Endothelial cell of umbilical vein (primary cell): ENCODE measurements at regions not wholly inside any gene's neighbourhood (a gene's known extent, or its start where the extent isn't known, plus 50 kb on each side); places are given as distances from the start of the nearest gene placed in this dataset.

Source experiments
- BruUV-seq: library from RNA; stranded (reverse); fragments of 400-500 nt; replicated peaks from 2 replicates; lab custom pipeline; 2021; lab: Mats Ljungman, UMichigan
- CTCF ChIA-PET: fragments of 300-600, 350-600 bp; sonication (Branson Sonifier 250); formaldehyde crosslinking; loops from one replicate; lab custom pipeline; 2021; ENCODE audit warnings: antibody characterized with exemption, inconsistent platforms; lab: Charles Lee
- POLR2A ChIA-PET: fragments of 300-600, 350-600 bp; sonication (Branson Sonifier 250); formaldehyde crosslinking; loops from one replicate; lab custom pipeline; 2021; ENCODE audit warnings: antibody characterized with exemption, inconsistent platforms; lab: Charles Lee
- DNase-seq: peaks from one replicate; pipeline ENCODE4 v3.0.0-alpha.2; 2011; ENCODE audit warnings: low read depth, low spot score
- FAIRE-seq: peaks from 2 replicates; lab custom pipeline; 2011; peaks lifted over from hg19 to GRCh38; lab: Jason Lieb, UNC
- H2AFZ ChIP-seq: 2 replicates; pipeline ENCODE4 v1.6.0; 2012; ENCODE audit warnings: low read depth, low read length, control low read depth, inconsistent platforms
- H3K27ac ChIP-seq: 2 replicates; pipeline ENCODE4 v1.5.1; 2011; ENCODE audit warnings: low read depth, mild to moderate bottlenecking, control low read depth, low read length, moderate library complexity; ENCODE audit not compliant: insufficient read depth
- H3K27me3 ChIP-seq, 2 experiments: 2 replicates each; pipeline versions ENCODE4 v1.6.0 to v1.6.1; 2011; ENCODE audit warnings: low read length in 2 of 2, mixed read lengths in 1 of 2; ENCODE audit not compliant: control insufficient read depth in 2 of 2, insufficient read depth in 2 of 2
- H3K36me3 ChIP-seq, 2 experiments: 2 replicates in 1 of 2; 3 replicates in 1 of 2; pipeline ENCODE4 v1.5.1; 2011; ENCODE audit warnings: low read length in 2 of 2, mild to moderate bottlenecking in 1 of 2, moderate library complexity in 1 of 2; ENCODE audit not compliant: control insufficient read depth in 2 of 2, insufficient read depth in 2 of 2; ENCODE audit errors: extremely low read depth in 1 of 2
- H3K4me1 ChIP-seq: 3 replicates; pipeline ENCODE4 v1.5.1; 2011; ENCODE audit warnings: mild to moderate bottlenecking, low read length; ENCODE audit not compliant: control insufficient read depth, insufficient read depth; ENCODE audit errors: extremely low read depth
- H3K4me2 ChIP-seq: 2 replicates; pipeline ENCODE4 v1.6.1; 2011; ENCODE audit warnings: low read length, control low read depth, mixed read lengths; ENCODE audit not compliant: insufficient read depth
- H3K4me3 ChIP-seq, 3 experiments: fragments of 200-600 bp in 1 of 3; sonication (generic), shearing (Covaris generic) in 1 of 3; replicated peaks in 1 of 3; 2 replicates each; pipeline ENCODE4 v1.5.1; 2011 to 2016; ENCODE audit warnings: control low read depth in 3 of 3, low read length in 3 of 3, mild to moderate bottlenecking in 2 of 3, inconsistent platforms in 1 of 3, low read depth in 1 of 3, moderate library complexity in 1 of 3; ENCODE audit not compliant: insufficient read depth in 1 of 3
- H3K79me2 ChIP-seq: 2 replicates; pipeline ENCODE4 v1.6.0; 2012; ENCODE audit warnings: low read length, inconsistent platforms; ENCODE audit not compliant: control insufficient read depth, insufficient read depth
- H3K9ac ChIP-seq: replicated peaks from 2 replicates; pipeline ENCODE3; 2011; ENCODE audit warnings: low read length, control low read depth; ENCODE audit not compliant: insufficient read depth; ENCODE audit errors: extremely low read depth
- H3K9me1 ChIP-seq: replicated peaks from 3 replicates; pipeline ENCODE4 v1.6.0; 2011; ENCODE audit warnings: mild to moderate bottlenecking, low read length; ENCODE audit not compliant: control insufficient read depth, insufficient read depth; ENCODE audit errors: extremely low read depth
- H3K9me3 ChIP-seq: replicated peaks from 2 replicates; pipeline ENCODE4 v1.5.1; 2012; ENCODE audit warnings: low read length, inconsistent platforms; ENCODE audit not compliant: control insufficient read depth, insufficient read depth
- H4K20me1 ChIP-seq: replicated peaks from 2 replicates; pipeline ENCODE3; 2011; ENCODE audit warnings: mild to moderate bottlenecking, low read length; ENCODE audit not compliant: control insufficient read depth, insufficient read depth; ENCODE audit errors: extremely low read depth
- EZH2 ChIP-seq: IDR thresholded peaks from 2 replicates; pipeline ENCODE4 v1.6.1; 2012; ENCODE audit warnings: borderline replicate concordance, low read depth, mild to moderate bottlenecking, moderate library complexity, low read length, inconsistent platforms; ENCODE audit not compliant: severe bottlenecking
- GATA2 ChIP-seq: IDR thresholded peaks from 2 replicates; pipeline ENCODE4 v1.7.0; 2011; ENCODE audit warnings: low read depth, mild to moderate bottlenecking, moderate library complexity, mixed read lengths, low read length; ENCODE audit not compliant: insufficient read length, insufficient read depth
- JUN ChIP-seq: IDR thresholded peaks from 2 replicates; pipeline ENCODE4 v1.6.1; 2011; ENCODE audit warnings: borderline replicate concordance, low read depth; ENCODE audit not compliant: insufficient read length, insufficient read depth
- MAX ChIP-seq: IDR thresholded peaks from 2 replicates; pipeline ENCODE4 v1.6.1; 2011; ENCODE audit not compliant: insufficient read depth, insufficient read length
- MYC ChIP-seq: IDR thresholded peaks from one replicate; pipeline ENCODE4 v1.6.1; 2011; ENCODE audit warnings: mild to moderate bottlenecking, low read depth, low read length
- POLR2A ChIP-seq: IDR thresholded peaks from 2 replicates; pipeline ENCODE4 v1.6.1; 2012; ENCODE audit warnings: low read depth, mild to moderate bottlenecking, control low read depth, low read length
- POLR2AphosphoS5 ChIP-seq: IDR thresholded peaks from 2 replicates; pipeline ENCODE4 v1.6.1; 2012; ENCODE audit warnings: low read depth, mild to moderate bottlenecking, control low read depth, low read length, moderate library complexity; ENCODE audit not compliant: insufficient read depth
- dilution Hi-C: fragments of 300-500 bp; cut with MboI; formaldehyde crosslinking; loops from one replicate; pipeline ENCODE4 v1.15.0; 2019; ENCODE audit warnings: low sequenced_read_pairs; ENCODE audit not compliant: extremely low pct_ligation_motif_present
- intact Hi-C: fragments of 100-400 bp; cut with micrococcal nuclease; formaldehyde crosslinking; loops from one replicate; pipeline ENCODE4 v1.10.0; 2022

- DNase-seq (no peak), FAIRE-seq (no peak)
- no TSS peak for BruUV-seq
- H3K9me1 ChIP-seq, result no peaks in the 10 kb centered on the region
- intact Hi-C loops (no loop called here), dilution Hi-C loops (no loop called here)
- no peaks in the 10 kb centered on the region for H3K79me2 ChIP-seq
- H3K9ac ChIP-seq, result no peak overlapping the region
- TF ChIP-seq JUN (no peak), POLR2AphosphoS5 (no peak), GATA2 (no peak), MAX (no peak), EZH2 (no peak), POLR2A (no peak)
- no peaks in the 10 kb centered on the region for H3K4me1 ChIP-seq
- H2AFZ ChIP-seq, result no peak overlapping the region
- H3K27ac ChIP-seq, result no peak overlapping the region
- H3K27me3 ChIP-seq, result no peaks in the 10 kb centered on the region
- peaks cover 4% of the 10 kb centered on the region for H3K9me3 ChIP-seq
- no peak overlapping the region for H3K4me3 ChIP-seq
- H4K20me1 ChIP-seq, result no peaks in the 10 kb centered on the region
- POLR2A ChIA-PET, result no interaction called here
- CTCF ChIA-PET, result no interaction called here
- no peak overlapping the region for H3K4me2 ChIP-seq
- H3K36me3 ChIP-seq, result no peaks in the 10 kb centered on the region
Observed at GRCh38 chr4:35690271-35690670, 554.0 kb downstream of the ARAP2 start.

GRCh38 chr4:35695003-35695402 is 549.3 kb downstream of the ARAP2 start:
- no peak overlapping the region for H3K9ac ChIP-seq
- intact Hi-C loops (no loop called here), dilution Hi-C loops (no loop called here)
- CTCF ChIA-PET, result no interaction called here
- DNase-seq, result no peak
- H3K4me2 ChIP-seq, result no peak overlapping the region
- no peaks in the 10 kb centered on the region for H4K20me1 ChIP-seq
- H3K79me2 ChIP-seq, result no peaks in the 10 kb centered on the region
- no peak overlapping the region for H2AFZ ChIP-seq
- no peaks in the 10 kb centered on the region for H3K9me1 ChIP-seq
- no peaks in the 10 kb centered on the region for H3K4me1 ChIP-seq
- no peak for TF ChIP-seq MYC
- no peak for TF ChIP-seq GATA2
- POLR2A ChIA-PET, result no interaction called here
- H3K27me3 ChIP-seq, result no peaks in the 10 kb centered on the region
- no peak for FAIRE-seq
- peaks cover 1% of the 10 kb centered on the region for H3K9me3 ChIP-seq
- H3K36me3 ChIP-seq, result no peaks in the 10 kb centered on the region
- H3K4me3 ChIP-seq, result no peak overlapping the region
- BruUV-seq, result no TSS peak
- H3K27ac ChIP-seq, result no peak overlapping the region
